NCI-H2196 (cell line): ENCODE measurements at regions not wholly inside any gene's neighbourhood (a gene's known extent, or its start where the extent isn't known, plus 50 kb on each side); places are given as distances from the start of the nearest gene placed in this dataset.
"Not testable (repeated sequence)": the region's sequence is repeated elsewhere in the genome, so short reads cannot be mapped to it uniquely, and the experiment has no call there.

Experiments
- DNase-seq: peaks from one replicate; lab custom pipeline; 2025; ENCODE audit not compliant: unreplicated experiment; lab: John Stamatoyannopoulos, UW

DNA sequence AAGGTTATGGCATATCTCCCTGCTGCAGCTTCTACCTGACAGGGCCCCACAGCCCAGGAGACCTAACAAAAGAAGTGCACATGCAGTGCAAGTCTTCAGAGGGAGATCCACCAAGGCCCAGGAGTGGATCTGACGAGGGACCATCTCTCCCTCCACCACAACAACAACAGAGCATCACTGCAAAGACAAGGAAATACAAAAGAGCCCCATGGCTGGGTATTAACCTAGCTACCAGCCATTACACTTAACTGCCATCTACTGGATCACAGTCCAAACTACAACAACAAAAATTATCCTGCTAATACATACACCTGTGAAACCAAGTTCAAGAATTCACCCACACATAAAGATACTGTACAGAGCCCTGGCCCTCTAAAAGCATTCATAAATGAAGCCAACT, 280.2 kb upstream of the SLC7A11 start:
- DNase-seq, result no peak

DNA sequence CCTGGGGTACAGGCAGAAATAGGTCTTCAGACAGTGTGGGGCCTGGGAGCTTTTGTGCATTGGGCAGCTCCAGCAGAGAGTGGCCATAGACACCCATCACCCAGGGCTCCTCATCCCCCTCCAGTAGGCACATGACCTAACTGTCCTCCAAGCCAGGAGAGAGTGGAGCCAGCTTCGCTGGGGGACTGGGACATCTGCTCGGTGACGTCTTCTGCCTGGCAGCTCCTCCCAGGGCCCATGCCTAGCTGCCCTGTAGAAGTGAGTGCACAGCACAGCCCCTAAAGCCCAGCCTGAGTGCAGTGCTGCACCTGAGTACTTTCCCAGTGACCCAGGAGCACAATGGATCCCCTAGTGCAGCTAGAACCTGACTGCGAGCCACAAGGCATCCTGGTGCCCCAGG, 279.7 kb upstream of the SLC7A11 start:
- no peak for DNase-seq

DNA sequence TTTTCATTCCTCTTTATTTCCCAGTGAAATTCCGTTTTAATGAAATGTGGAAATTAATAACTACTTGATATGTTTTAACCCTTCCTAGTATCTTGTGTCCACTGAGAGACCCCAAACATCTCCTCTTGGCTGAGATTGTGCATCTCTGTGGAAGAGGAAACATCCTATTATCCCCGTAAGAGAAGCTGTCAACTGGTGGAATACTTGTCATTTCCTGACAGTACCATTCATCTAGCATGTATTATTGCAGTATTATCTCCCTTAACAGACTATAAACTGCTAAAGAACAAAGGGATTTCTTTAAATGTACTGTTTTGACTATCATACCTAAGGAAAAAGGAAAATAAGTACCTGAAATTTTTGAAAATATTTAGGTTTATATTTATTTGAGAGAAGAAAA, 277.3 kb upstream of the SLC7A11 start:
- no peak for DNase-seq

DNA sequence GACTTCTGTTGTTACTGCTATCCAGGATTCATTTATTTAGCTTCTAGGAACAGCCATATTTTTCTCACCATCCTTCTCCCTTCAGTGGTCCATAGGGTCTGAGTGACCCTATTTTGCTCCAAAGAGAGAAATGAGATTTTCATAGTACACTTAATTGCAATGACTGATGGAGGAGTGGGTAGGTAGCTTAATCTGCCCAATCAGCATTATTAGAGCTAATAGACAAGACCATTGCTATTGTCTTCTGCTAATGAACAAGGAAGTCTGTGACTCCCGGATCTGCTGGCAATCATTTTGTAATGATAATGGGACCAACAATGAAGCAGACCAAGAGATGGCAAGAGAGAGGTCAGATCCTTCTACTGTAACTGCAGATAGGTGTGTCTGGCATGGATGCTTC, 271.4 kb upstream of the SLC7A11 start:
- no peak for DNase-seq

DNA sequence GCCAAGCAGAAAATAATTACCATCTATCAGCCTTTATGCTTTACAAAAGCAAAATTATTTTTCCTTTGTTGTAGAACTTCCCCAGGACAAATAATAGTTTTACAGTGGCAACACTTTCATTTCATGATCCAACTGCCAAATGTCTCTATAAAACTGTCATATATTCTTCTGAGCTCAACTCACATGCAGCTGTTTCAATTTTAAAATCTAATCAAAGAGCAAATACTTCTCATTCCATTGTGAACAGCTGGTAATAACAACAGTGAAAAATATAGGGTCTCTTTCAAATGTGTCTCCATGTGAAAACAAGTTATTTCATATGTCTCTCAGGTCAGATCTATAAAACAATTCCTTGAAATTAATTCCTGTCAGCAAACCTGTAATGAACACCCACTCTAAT, 270.6 kb upstream of the SLC7A11 start:
- DNase-seq, result no peak

DNA sequence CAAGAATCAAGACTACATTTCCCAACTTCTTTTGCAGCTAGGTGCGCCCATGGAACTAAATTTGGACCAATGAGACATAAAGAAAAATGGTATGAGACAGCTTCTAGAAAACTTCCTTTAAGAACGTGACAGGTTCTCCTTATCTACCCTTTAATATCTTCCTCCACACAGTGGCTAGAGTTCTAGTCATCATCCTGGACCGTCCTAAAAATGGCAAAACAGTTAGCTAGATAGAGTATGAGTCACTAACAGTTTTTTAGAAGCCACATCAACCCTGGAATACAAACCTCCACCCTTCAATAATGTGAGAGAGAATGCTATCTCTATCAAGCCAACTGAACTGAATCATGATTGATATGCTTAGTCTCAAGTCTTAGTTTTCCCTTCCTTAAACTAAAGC, 267.9 kb upstream of the SLC7A11 start:
- DNase-seq, result no peak

DNA sequence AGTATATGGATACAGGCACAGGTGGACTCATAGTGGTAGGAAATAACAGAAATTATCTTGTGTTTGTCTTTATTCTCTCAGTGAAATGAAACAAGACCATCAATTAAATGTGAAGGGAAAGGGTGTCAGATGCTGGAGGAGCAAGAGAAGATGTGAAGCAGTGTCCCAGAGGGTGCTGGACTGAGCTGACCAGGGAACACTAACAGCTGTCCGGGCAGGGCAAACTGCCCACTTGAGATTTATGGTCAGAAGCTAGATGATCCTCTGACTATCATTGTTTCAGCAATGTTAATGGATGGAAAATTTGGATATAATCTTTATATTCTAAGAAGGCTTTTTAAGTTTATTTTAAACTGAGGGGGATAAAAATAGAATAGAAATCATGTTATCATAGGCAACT, 267.2 kb upstream of the SLC7A11 start:
- no peak for DNase-seq

DNA sequence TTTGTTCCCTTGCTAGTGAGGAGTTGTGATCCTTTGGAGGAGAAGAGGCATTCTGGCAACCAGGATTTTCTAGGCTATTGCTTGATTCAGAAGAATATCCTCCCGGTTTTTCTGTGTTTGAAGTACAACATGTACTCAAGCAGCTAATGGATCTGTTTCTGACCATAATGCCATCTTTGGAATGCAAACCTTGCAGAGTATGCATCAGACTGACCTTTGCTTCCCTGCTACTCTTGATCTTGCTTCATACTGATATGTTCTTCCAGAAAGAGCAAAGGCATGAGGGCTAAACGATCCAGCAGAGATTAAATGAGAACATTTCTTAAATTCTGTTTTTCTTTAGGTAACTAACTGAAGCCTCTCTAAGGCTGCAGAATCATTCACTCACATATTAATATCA, 265.4 kb upstream of the SLC7A11 start:
- DNase-seq, result no peak

DNA sequence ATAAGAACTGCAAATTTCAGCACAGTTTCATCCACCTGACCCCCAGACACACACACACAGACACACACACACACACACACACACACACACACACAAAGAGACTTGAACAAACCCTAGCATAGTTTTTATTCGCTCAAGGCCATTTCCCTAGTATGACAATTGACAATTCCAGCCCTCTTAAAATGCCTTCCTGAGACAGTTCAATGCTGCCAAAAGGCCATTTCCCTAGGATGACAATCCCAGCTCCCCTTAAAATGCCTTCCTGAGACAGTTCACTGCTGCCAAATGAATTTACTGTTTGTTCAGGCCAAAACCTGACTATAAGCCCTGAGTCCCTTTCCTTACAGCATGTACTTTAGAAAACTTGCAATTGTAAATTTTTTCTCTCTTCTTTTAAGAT, 259.5 kb upstream of the SLC7A11 start:
- DNase-seq, result no peak

DNA sequence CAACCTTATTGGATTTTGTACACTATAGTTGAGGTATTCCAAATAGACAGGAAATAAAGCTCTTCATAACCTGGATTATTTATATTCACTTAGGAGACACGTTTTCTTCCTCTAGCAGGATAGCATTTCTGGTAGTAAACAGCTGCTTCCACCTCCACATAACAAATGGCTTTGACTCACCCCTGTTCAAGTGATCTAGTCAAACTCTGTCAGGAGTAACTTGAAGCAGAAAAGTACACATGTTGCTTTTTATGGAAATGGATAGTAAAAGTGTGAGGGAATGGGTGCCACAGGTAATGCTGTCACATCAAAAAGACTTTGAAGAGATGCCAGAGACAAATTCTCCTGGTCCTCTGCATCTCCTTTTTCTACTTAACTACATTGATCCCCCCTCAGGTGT, 258.7 kb upstream of the SLC7A11 start:
- DNase-seq, result no peak

DNA sequence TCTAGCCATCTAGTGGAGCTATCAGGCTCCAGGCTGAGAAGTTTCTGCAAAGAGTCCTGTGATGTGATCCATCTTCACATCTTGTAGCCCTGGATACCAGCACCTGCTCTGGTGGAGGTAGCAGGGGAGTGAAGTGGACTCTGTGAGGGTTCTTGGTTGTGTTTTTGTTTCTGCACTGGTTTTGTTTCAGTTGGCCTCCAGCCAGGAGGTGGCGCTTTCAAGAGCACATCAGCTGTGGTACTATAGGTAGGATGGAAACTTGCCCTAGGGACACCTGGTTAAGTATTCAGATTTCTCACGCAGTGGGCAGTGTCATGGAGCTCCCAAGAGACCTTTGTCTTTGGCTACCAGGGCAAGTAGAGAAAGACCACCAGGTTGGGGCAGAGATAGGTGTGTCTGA, 257.5 kb upstream of the SLC7A11 start:
- DNase-seq, result no peak

DNA sequence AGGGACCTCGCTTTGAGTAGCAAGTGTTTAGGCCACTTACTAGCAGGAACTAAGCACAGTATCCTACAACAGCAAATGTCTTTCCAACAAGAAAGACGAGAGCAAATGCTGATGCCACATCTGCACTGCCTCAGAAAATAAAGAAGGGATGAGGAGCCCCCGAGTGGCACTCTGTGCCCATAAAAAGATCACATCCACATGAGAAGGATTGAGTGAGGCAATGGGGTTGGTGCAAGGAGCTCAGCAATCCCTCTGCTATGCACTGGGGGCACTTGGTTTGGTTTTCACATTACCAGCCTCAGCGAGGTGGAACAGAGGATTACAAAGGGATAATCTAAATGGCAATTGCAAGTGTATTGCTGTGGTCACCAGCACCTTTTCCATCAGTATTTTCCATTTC, 252.8 kb upstream of the SLC7A11 start:
- no peak for DNase-seq

DNA sequence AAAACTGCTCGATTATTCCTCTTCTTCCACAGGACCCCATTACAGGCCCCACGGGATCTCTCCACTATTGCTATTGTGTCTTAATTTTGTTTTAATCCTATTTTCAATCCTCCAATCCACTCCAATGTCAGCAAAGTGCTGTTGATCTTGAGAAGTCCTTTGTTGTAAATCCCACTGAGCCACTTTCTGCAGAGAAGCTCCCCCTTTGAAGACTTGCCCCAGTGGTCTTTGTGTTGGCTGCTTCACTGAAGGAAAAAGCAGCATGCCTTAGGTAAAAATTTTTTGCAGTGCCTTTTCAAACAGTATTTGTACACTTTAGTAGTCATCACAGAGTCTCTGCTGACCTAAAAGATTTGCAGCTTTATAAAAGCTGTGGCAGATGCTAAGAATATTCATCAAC, 252.0 kb upstream of the SLC7A11 start:
- no peak for DNase-seq

DNA sequence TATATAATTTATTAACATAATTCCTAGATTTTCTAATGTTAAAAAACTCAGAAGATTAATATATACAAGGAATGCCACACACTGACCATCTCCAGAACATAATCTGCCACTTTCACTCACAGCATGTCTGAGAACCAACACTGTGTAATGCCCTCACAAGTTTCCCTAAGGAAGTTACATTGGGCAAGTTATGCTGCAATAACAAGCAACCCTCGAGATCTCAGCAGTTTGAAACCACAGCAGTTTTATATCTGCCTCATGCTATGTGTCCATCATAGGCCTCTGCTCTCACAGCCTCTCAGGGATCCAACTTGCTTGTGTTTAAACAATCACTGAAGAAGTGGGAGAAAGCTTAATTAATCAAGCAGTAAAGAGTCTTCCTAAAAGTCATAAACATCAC, 250.0 kb upstream of the SLC7A11 start:
- no peak for DNase-seq

DNA sequence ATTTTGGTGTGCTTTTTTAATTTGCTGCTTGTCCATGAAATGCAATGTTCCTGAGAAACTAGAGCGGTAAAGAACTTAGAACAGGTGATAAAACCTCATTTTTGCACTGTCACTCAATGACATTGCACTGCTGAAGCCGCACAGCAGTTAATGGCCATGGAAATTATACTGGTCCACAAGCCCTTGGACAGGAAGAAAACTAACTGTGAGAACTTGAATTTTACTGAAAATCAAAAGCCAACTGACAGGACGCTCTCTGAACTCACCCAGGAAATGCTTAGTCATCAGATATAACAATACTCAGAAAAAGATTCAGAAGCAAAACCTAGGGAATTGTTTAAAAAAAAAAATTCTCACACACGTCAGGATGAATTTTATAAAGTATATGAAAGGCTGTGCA, 246.4 kb upstream of the SLC7A11 start:
- no peak for DNase-seq

DNA sequence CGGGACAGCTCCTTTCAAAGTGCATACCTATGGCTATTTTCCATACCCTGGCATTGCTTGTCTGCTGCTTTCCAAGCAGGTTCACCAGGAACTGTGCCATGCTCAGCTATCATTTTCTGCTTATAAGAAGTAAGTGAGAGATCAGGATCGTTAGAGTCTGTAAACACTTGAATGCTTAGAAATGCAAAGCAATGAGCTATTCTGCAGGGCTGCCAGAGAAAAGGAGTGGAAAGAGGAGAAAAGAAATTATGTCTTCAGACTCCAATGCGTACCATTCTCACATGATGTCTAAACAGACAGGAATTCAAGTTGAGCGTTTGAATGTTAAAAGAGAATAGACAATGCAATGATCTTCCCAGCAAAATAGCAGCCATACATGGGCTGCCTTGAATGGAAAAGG, 245.5 kb upstream of the SLC7A11 start:
- no peak for DNase-seq

DNA sequence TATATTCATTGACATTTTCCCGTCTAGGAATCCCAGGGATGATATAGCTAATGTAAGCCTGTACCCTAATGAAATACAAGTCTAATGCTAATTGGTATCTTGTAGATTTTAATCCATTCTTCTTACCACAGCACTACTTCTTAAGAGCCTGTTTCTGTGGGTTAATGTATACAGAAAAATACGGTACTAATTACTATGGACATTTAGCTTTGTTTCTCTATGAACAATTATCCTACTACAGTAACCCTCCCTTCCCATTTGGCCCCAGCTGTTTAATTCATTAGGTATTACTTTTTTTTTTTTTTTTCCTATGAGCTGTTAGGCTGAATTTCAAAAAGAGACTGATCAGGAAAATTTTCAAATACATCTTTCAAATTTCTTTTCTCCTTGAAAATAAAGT, 245.1 kb upstream of the SLC7A11 start:
- no peak for DNase-seq

DNA sequence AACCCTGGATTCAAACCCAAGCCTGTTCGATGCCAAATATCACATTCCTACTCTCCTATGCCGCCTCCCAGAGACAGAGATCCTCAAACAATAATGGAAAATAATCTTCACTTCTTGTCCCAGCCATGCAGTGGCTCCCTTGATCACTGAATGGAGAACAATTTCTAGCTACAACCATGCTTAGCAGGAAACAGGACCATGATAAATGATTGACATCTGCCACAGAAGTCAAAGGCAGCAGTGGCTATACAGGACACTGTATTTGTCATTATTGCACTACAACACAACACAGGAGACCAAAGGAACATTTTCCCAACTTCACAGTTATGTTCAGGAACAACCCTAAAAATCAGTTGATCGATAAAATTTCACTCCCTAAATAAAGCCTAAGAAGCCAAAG, 243.3 kb upstream of the SLC7A11 start:
- DNase-seq, result no peak

DNA sequence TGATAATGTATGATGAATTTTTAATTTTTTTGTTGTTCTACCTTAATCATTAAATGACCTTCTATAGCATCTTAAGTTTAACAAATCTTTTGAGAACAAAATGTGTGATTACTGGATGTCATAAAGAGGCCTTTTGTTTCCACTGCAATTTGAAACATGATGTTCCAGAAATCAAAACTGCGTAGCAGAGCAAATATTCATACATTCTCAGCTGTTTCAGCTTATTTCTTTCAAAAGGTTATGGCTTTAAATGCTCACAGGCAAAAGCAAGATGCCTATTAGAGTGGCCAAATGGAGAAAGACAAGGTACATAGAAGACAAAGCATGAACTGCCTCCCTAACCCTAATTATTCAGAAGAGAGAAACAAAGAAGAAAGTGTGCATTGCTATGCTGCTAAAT, 233.0 kb upstream of the SLC7A11 start:
- no peak for DNase-seq

DNA sequence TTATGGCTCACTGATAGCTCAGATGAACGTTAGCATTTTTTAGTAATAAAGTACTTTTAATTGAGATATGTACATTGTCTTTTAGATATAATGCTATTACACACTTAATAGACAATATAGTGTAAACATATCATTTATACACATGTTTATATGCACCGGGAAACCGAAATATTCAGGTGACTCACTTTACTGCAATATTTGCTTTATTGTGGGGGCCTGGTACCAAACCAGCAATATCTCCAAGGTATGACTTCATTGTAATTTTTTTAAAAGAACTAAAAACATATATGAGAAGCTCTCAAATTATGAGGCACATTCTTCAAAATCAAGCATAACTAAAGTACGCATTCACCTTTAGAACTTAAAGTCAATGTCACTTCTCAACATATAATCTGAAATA, 231.2 kb upstream of the SLC7A11 start:
- DNase-seq, result no peak

DNA sequence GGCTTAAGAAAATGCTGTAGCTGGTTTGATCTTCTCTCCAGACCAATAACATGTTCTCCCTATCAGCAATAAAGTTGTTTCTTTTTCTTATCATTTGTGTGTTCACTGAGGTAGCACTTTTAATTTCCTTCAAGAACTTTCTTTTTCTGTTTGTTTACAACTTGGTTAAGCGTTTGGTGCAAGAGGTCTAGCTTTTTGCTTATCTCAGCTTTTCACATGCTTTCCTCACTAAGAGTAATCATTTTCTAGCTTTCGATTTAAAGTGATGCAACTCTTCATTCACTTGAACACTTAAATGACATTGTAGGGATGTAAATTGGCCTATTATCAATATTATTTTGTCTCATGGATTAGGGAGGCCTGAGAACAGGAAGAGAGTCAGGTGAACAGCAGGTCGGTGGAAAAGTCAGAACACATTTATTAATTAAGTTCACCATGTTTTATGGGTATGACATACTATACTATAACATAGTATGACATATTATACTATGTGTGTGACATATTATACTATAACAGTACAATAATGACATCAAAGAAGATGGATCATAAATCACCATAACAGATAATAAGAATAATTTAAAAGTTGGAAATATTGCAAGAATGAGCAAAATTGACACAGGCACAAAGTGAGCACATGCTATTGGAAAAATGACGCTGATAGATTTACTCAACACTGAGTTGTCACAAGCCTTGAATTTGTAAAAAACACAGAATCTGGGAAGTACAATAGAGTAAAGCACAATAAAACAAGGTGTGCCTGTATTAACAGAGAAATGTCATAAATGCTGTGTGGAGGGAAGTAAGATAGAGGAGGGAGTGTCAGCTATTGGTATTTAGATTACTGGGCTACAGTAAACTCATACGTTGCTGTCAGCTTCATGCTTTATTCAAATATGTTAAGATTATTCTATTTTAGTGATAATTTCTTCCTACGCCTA, 218.6 kb upstream of the SLC7A11 start:
- no peak for DNase-seq

DNA sequence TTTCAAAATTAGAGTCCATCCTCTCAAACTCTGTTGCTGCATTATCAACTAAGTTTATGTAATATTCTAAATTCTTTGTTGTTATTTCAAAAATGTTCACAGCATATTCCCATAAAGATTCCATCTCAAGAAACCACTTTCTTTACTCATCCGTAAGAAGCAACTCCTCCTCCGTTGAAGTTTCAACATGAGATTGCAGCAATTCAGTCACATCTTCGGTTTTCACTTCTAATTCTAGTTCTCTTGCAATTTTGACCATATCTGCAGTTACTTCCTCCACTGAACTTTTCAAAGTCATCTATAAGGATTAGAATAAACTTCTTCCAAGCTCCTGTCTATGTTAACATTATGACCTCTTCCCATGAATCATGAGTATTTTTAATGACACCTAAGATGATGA, 216.6 kb upstream of the SLC7A11 start:
- no peak for DNase-seq

DNA sequence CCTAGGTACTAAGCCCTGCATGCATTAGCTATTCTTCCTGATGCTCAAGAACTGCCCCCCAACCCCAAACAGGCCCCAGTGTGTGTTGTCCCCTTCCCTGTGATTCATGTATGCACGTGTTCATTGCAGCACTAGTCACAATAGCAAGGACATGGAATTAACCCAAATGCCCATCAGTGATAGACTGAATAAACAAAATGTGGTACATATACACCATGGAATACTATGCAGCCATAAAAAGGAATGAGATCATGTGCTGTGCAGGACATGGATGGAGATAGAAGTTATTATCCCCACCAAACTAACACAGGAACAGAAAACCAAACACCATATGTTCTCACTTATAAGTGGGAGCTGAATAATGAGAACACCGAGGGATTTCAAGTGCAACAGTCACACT, 214.2 kb upstream of the SLC7A11 start:
- DNase-seq, result not testable (repeated sequence)
